Loucy (cell line): ENCODE measurements at regions not wholly inside any gene's neighbourhood (a gene's known extent, or its start where the extent isn't known, plus 50 kb on each side); places are given as distances from the start of the nearest gene placed in this dataset.

Source experiments
- H2AFZ ChIP-seq: fragments of 200-600 bp; sonication (generic); 2 replicates; pipeline ENCODE4 v1.6.0; 2016; ENCODE audit warnings: antibody characterized with exemption, mild to moderate bottlenecking, low read length, moderate library complexity
- H3F3A ChIP-seq: fragments of 200-600 bp; 2 replicates; pipeline ENCODE4 v1.6.0; 2016; ENCODE audit warnings: antibody characterized with exemption, low read depth, mild to moderate bottlenecking
- H3K27me3 ChIP-seq: fragments of 200-600 bp; sonication (generic); 2 replicates; pipeline ENCODE4 v1.6.1; 2014; ENCODE audit warnings: low read length, mild to moderate bottlenecking; ENCODE audit not compliant: insufficient read depth, poor library complexity, severe bottlenecking
- H3K36me3 ChIP-seq: fragments of 200-600 bp; sonication (generic); 2 replicates; pipeline ENCODE4 v1.6.1; 2016; ENCODE audit warnings: low read length; ENCODE audit not compliant: insufficient read depth
- H3K4me1 ChIP-seq: fragments of 200-600 bp; sonication (generic); 2 replicates; pipeline ENCODE4 v1.5.1; 2014; ENCODE audit warnings: low read length, mild to moderate bottlenecking; ENCODE audit not compliant: insufficient read depth, poor library complexity, severe bottlenecking
- H3K4me2 ChIP-seq: fragments of 200-600 bp; sonication (generic); 2 replicates; pipeline ENCODE4 v1.6.0; 2014; ENCODE audit warnings: antibody characterized with exemption, low read length, low read depth, mild to moderate bottlenecking; ENCODE audit not compliant: poor library complexity, severe bottlenecking
- H3K4me3 ChIP-seq: fragments of 200-600 bp; sonication (generic); 2 replicates; pipeline ENCODE4 v1.5.1; 2014; ENCODE audit warnings: low read length, mild to moderate bottlenecking, mixed read lengths; ENCODE audit not compliant: poor library complexity, severe bottlenecking
- H3K79me2 ChIP-seq: fragments of 200-600 bp; sonication (generic); 2 replicates; pipeline ENCODE4 v1.6.1; 2014; ENCODE audit warnings: low read length; ENCODE audit not compliant: insufficient read depth
- H3K9ac ChIP-seq: fragments of 200-600 bp; sonication (generic); 2 replicates; pipeline ENCODE4 v1.6.0; 2014; ENCODE audit warnings: mild to moderate bottlenecking, low read depth, low read length, moderate library complexity; ENCODE audit not compliant: poor library complexity, severe bottlenecking
- H3K9me2 ChIP-seq: fragments of 200-600 bp; sonication (generic); replicated peaks from 2 replicates; pipeline ENCODE4 v1.6.1; 2016; ENCODE audit warnings: low read depth, low read length, mixed read lengths
- H3K9me3 ChIP-seq: fragments of 200-600 bp; sonication (generic); 2 replicates; pipeline ENCODE4 v1.6.1; 2014; ENCODE audit warnings: mild to moderate bottlenecking, antibody characterized with exemption, low read length, low read depth; ENCODE audit not compliant: insufficient read depth
- H4K20me1 ChIP-seq: fragments of 200-600 bp; sonication (generic); 2 replicates; pipeline ENCODE4 v1.6.0; 2014; ENCODE audit warnings: antibody characterized with exemption, low read length, mild to moderate bottlenecking; ENCODE audit not compliant: insufficient read depth, poor library complexity, severe bottlenecking
- EZH2phosphoT487 ChIP-seq: fragments of 200-600 bp; IDR thresholded peaks from 2 replicates; pipeline ENCODE4 v1.6.1; 2018; ENCODE audit warnings: antibody characterized with exemption, mild to moderate bottlenecking, moderate library complexity, borderline replicate concordance
- TF ChIP-seq, protein P1 (sequence below): fragments of 200-600 bp; sonication (generic); conservative IDR thresholded peaks from 2 replicates; pipeline ENCODE4 v1.5.1; 2014; ENCODE audit warnings: mild to moderate bottlenecking, antibody characterized with exemption, low read length

DNA sequence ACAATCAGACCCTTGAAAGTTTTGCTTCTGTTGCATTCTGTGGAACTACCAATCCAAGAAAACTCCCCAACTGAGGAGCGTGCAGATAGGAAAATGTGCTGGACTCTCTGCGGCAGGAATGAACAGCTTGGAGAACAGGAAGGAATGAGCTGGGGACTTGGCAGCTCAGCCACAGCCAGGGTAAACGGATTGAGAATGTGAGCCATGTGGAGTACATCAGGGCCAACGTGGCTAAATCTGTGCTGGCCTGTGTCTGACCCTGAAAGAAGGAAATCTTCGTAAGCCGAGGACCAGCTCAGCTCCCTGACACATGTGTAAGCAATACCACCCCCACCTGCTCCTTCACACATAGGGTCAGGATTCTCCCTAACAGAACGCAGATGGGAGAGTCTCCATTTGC lies 1023.7 kb downstream of the BCL11A start:
- Histone ChIP-seq H3K9ac (no peak overlapping the region), H3K9me2 (no peaks in the 10 kb centered on the region), H3K36me3 (no peaks in the 10 kb centered on the region), H3K4me1 (peaks cover 4% of the 10 kb centered on the region), H3K4me2 (no peak overlapping the region), H3K27me3 (no peaks in the 10 kb centered on the region), H3K9me3 (no peaks in the 10 kb centered on the region), H3K4me3 (no peak overlapping the region), H2AFZ (peak overlapping the region; percentile 73), H3F3A (no peaks in the 10 kb centered on the region), H4K20me1 (no peaks in the 10 kb centered on the region), H3K79me2 (no peaks in the 10 kb centered on the region)
- TF ChIP-seq, protein P1, sequence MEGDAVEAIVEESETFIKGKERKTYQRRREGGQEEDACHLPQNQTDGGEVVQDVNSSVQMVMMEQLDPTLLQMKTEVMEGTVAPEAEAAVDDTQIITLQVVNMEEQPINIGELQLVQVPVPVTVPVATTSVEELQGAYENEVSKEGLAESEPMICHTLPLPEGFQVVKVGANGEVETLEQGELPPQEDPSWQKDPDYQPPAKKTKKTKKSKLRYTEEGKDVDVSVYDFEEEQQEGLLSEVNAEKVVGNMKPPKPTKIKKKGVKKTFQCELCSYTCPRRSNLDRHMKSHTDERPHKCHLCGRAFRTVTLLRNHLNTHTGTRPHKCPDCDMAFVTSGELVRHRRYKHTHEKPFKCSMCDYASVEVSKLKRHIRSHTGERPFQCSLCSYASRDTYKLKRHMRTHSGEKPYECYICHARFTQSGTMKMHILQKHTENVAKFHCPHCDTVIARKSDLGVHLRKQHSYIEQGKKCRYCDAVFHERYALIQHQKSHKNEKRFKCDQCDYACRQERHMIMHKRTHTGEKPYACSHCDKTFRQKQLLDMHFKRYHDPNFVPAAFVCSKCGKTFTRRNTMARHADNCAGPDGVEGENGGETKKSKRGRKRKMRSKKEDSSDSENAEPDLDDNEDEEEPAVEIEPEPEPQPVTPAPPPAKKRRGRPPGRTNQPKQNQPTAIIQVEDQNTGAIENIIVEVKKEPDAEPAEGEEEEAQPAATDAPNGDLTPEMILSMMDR: no peak
- TF ChIP-seq EZH2phosphoT487: no peak

DNA sequence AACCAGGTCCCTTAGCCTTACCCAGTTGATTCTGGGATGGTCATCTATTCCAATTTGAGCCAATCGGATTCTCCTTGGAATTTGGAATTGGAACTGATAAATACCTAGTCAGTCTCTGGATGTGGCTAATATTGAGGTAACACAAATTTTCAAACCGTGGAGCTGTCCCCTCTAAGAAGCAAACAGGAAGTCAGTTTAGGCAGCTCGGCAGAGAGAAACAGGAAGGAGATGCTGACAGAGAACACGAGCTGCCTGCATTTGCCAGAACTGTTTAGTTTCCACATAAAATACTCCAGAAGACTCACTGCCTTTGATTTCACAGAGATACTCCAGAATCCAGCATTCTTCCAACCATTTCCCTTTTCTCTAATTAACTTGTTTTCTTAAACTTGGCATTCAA lies 1024.9 kb downstream of the BCL11A start:
- peak overlapping the region; percentile 45 for H3K4me2 ChIP-seq
- H3K27me3 ChIP-seq: no peaks in the 10 kb centered on the region
- TF ChIP-seq, protein P1: no peak
- TF ChIP-seq EZH2phosphoT487: no peak
- no peaks in the 10 kb centered on the region for H4K20me1 ChIP-seq
- H3K9ac ChIP-seq: no peak overlapping the region
- H3K79me2 ChIP-seq: no peaks in the 10 kb centered on the region
- H3K4me1 ChIP-seq: peaks cover 4% of the 10 kb centered on the region
- H3K9me3 ChIP-seq: no peaks in the 10 kb centered on the region
- peak overlapping the region; percentile 77 for H2AFZ ChIP-seq
- H3F3A ChIP-seq: no peaks in the 10 kb centered on the region
- H3K9me2 ChIP-seq: no peaks in the 10 kb centered on the region
- no peaks in the 10 kb centered on the region for H3K36me3 ChIP-seq
- peak overlapping the region; percentile 33 for H3K4me3 ChIP-seq

- H3K9me3 ChIP-seq: no peaks in the 10 kb centered on the region
- H3K79me2 ChIP-seq: no peaks in the 10 kb centered on the region
- no peaks in the 10 kb centered on the region for H3K4me1 ChIP-seq
- no peaks in the 10 kb centered on the region for H3K9me2 ChIP-seq
- no peak overlapping the region for H3K4me2 ChIP-seq
- TF ChIP-seq, protein P1: no peak
- TF ChIP-seq EZH2phosphoT487: no peak
- no peaks in the 10 kb centered on the region for H3K27me3 ChIP-seq
- H4K20me1 ChIP-seq: no peaks in the 10 kb centered on the region
- H3F3A ChIP-seq: no peaks in the 10 kb centered on the region
- H3K36me3 ChIP-seq: no peaks in the 10 kb centered on the region
- H2AFZ ChIP-seq: no peak overlapping the region; the same call in 1 of the 2 replicates
- no peak overlapping the region for H3K9ac ChIP-seq
- no peak overlapping the region for H3K4me3 ChIP-seq
These were observed 1050.5 kb downstream of the BCL11A start for GRCh38 chr2:59502981-59503380.
